Fibroblast of lung (primary cell): ENCODE measurements at regions not wholly inside any gene's neighbourhood (a gene's known extent, or its start where the extent isn't known, plus 50 kb on each side); places are given as distances from the start of the nearest gene placed in this dataset.
"Not testable (repeated sequence)": the region's sequence is repeated elsewhere in the genome, so short reads cannot be mapped to it uniquely, and the experiment has no call there.

ENCODE experiments used
- DNase-seq, 2 donors: peaks; one replicate each; pipeline versions ENCODE4 v3.0.0 to v3.0.0-alpha.2; 2010; ENCODE audit warnings: low read depth in 2 of 2
- H2AFZ ChIP-seq: 2 replicates; pipeline ENCODE4 v1.5.1; 2012; ENCODE audit warnings: low read length, control low read depth, inconsistent platforms
- H3K27ac ChIP-seq: 2 replicates; pipeline ENCODE4 v1.5.1; 2011; ENCODE audit warnings: low read length, control low read depth; ENCODE audit not compliant: insufficient read depth
- H3K27me3 ChIP-seq: 2 replicates; pipeline ENCODE4 v1.5.1; 2011; ENCODE audit warnings: mild to moderate bottlenecking, low read length; ENCODE audit not compliant: control insufficient read depth, insufficient read depth
- H3K36me3 ChIP-seq: 2 replicates; pipeline ENCODE4 v1.5.1; 2011; ENCODE audit warnings: low read length; ENCODE audit not compliant: control insufficient read depth, insufficient read depth
- H3K4me1 ChIP-seq: 2 replicates; pipeline ENCODE4 v1.5.1; 2011; ENCODE audit warnings: low read length; ENCODE audit not compliant: control insufficient read depth, insufficient read depth; ENCODE audit errors: extremely low read depth
- H3K4me2 ChIP-seq: 2 replicates; pipeline ENCODE4 v1.5.1; 2011; ENCODE audit warnings: low read length, control low read depth; ENCODE audit not compliant: insufficient read depth; ENCODE audit errors: extremely low read depth
- H3K4me3 ChIP-seq, 4 experiments: fragments of 200-600 bp in 1 of 4; sonication (generic) in 1 of 4; replicated peaks in 1 of 4; 2 replicates each; pipeline ENCODE4 v1.5.1; 2011 to 2016; ENCODE audit warnings: low read length in 4 of 4, low read depth in 3 of 4, mild to moderate bottlenecking in 3 of 4, control low read depth in 2 of 4, inconsistent platforms in 1 of 4, mixed read lengths in 1 of 4; ENCODE audit not compliant: insufficient read depth in 1 of 4; ENCODE audit errors: control extremely low read depth in 1 of 4
- H3K79me2 ChIP-seq: 2 replicates; pipeline ENCODE4 v1.5.1; 2012; ENCODE audit warnings: mild to moderate bottlenecking, low read length, inconsistent platforms; ENCODE audit not compliant: control insufficient read depth, insufficient read depth
- H3K9ac ChIP-seq: 2 replicates; pipeline ENCODE4 v1.5.1; 2011; ENCODE audit warnings: mild to moderate bottlenecking, low read length, control low read depth; ENCODE audit not compliant: insufficient read depth
- H3K9me3 ChIP-seq: 2 replicates; pipeline ENCODE4 v1.5.1; 2012; ENCODE audit warnings: low read depth, low read length; ENCODE audit not compliant: control insufficient read depth, insufficient read depth
- H4K20me1 ChIP-seq: 2 replicates; pipeline ENCODE4 v1.5.1; 2011; ENCODE audit warnings: low read length; ENCODE audit not compliant: control insufficient read depth, insufficient read depth; ENCODE audit errors: extremely low read depth
- CTCF ChIP-seq, 2 donors: IDR thresholded peaks in 1 of 2; conservative IDR thresholded peaks in 1 of 2; 1 replicate in 1 of 2; 2 replicates in 1 of 2; pipeline ENCODE4 v1.5.1; 2011 to 2012; ENCODE audit warnings: low read length in 2 of 2, control low read depth in 1 of 2, inconsistent platforms in 1 of 2, low read depth in 1 of 2, mild to moderate bottlenecking in 1 of 2
- EZH2 ChIP-seq: IDR thresholded peaks from 2 replicates; pipeline ENCODE4 v1.5.1; 2012; ENCODE audit warnings: low read length, control low read depth, mild to moderate bottlenecking; ENCODE audit errors: missing control alignments

GRCh38 chr2:163943403-163944346 lies 207.9 kb upstream of the FIGN start:
- Histone ChIP-seq H3K4me3 (no peak overlapping the region), H3K27ac (no peak overlapping the region), H3K4me1 (no peaks in the 10 kb centered on the region), H3K36me3 (no peaks in the 10 kb centered on the region), H3K9me3 (no peaks in the 10 kb centered on the region), H3K4me2 (no peak overlapping the region), H4K20me1 (no peaks in the 10 kb centered on the region), H3K27me3 (no peaks in the 10 kb centered on the region), H3K79me2 (no peaks in the 10 kb centered on the region), H3K9ac (no peak overlapping the region), H2AFZ (no peak overlapping the region)
- TF ChIP-seq CTCF (conservative IDR thresholded peaks at IDR 0.05 in 1 of 2, IDR thresholded peaks at IDR 0.05 in 1 of 2; ENCODE audit: low read depth in 1 of 2, low read length in 2 of 2) (no peak), EZH2 (no peak)
- DNase-seq = no peak

GRCh38 chr2:163934131-163934530 lies 198.3 kb upstream of the FIGN start:
- H3K27me3 ChIP-seq = no peaks in the 10 kb centered on the region
- DNase-seq = peak in 1 of 2 donors; percentile 6
- H3K9me3 ChIP-seq = no peaks in the 10 kb centered on the region
- H3K27ac ChIP-seq = no peak overlapping the region
- TF ChIP-seq EZH2 = no peak
- no peak for TF ChIP-seq CTCF (conservative IDR thresholded peaks at IDR 0.05 in 1 of 2, IDR thresholded peaks at IDR 0.05 in 1 of 2; ENCODE audit: low read depth in 1 of 2, low read length in 2 of 2)
- H3K36me3 ChIP-seq = no peaks in the 10 kb centered on the region
- H3K79me2 ChIP-seq = no peaks in the 10 kb centered on the region
- H3K4me2 ChIP-seq = no peak overlapping the region
- H3K9ac ChIP-seq = no peak overlapping the region
- no peak overlapping the region for H2AFZ ChIP-seq
- no peaks in the 10 kb centered on the region for H3K4me1 ChIP-seq
- no peak overlapping the region for H3K4me3 ChIP-seq
- no peaks in the 10 kb centered on the region for H4K20me1 ChIP-seq

- TF ChIP-seq EZH2 (no peak), CTCF (conservative IDR thresholded peaks at IDR 0.05 in 1 of 2, IDR thresholded peaks at IDR 0.05 in 1 of 2; ENCODE audit: low read depth in 1 of 2, low read length in 2 of 2) (no peak)
- no peak for DNase-seq
- no peak overlapping the region for H3K4me2 ChIP-seq
These were observed 183.9 kb upstream of the FIGN start for GRCh38 chr2:163919717-163920116.

GRCh38 chr2:163914486-163914885 lies 178.7 kb upstream of the FIGN start:
- not testable (repeated sequence) for H3K4me1 ChIP-seq, H3K36me3 ChIP-seq, H3K27ac ChIP-seq, H3K27me3 ChIP-seq, H2AFZ ChIP-seq, H3K4me2 ChIP-seq, DNase-seq, H3K9ac ChIP-seq, H3K9me3 ChIP-seq, H4K20me1 ChIP-seq, H3K4me3 ChIP-seq, H3K79me2 ChIP-seq

More at GRCh38 chr2:163919717-163920116, 183.9 kb upstream of the FIGN start:
- Histone ChIP-seq H3K9me3 (no peaks in the 10 kb centered on the region), H3K27ac (no peak overlapping the region), H3K9ac (no peak overlapping the region), H3K27me3 (no peaks in the 10 kb centered on the region), H3K36me3 (no peaks in the 10 kb centered on the region), H3K79me2 (no peaks in the 10 kb centered on the region), H2AFZ (no peak overlapping the region), H4K20me1 (no peaks in the 10 kb centered on the region), H3K4me3 (no peak overlapping the region), H3K4me1 (no peaks in the 10 kb centered on the region)
